OCI-LY1 (cell line): ENCODE measurements at regions not wholly inside any gene's neighbourhood (a gene's known extent, or its start where the extent isn't known, plus 50 kb on each side); places are given as distances from the start of the nearest gene placed in this dataset.

Source experiments
- EZH2 ChIP-seq: fragments of 200-600 bp; sonication (generic), shearing (Covaris generic); IDR thresholded peaks from 2 replicates; pipeline ENCODE4 v1.8.0; 2017; ENCODE audit warnings: borderline replicate concordance, mixed run types, mild to moderate bottlenecking, antibody characterized with exemption, low read length, moderate library complexity, mixed read lengths
- TF ChIP-seq, protein P1 (sequence below): fragments of 200-600 bp; sonication (generic), shearing (Covaris generic); IDR thresholded peaks from 2 replicates; pipeline ENCODE4 v1.5.1; 2017; ENCODE audit warnings: mild to moderate bottlenecking, antibody characterized with exemption, low read length, moderate library complexity, mixed read lengths

DNA sequence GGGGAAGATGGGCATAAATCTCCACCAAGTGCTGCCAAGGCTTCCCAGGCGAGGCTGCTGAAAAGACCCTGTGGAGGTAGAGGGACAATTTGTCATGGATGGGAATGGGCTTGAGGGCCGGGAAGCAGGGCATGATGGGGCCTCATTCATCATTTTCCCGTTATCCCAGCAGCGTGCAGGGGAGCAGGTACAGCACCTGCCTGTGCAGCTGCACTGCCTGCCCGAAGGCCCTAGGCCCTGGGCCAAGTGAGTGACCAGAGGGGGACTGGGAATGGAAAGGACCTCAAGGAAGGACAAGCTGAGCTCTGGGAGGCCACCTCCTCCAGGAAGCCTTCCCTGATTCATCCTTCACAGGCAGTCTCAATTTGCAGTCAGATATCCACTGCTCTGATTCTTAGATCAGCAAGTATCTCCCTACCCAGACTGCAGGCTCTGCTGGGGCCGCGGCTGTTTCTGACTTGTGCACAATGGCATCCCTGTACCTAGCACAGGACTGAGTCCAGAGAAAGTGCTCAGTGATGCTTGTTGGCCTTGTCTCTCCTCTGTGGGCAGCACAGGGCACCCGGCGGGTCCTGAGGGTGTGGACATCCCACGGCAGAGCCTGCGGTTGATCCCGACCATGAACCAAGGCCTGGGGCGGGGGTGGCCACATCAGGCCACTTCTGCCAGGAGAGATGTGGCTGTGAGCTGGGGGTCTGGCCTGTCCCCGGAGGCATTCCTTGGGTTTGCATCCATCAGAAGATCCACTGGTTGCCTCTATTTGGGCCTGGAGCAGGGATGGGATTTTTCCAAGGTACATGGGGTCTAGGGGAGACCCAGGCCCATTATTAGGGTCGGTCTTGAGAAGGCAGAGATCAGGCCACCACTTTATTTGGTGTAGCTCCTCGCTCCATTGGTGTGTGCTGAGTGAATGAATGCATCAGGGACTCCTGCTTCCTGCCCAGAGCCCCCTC lies 167.3 kb upstream of the RTL1 start:
- TF ChIP-seq, protein P1, sequence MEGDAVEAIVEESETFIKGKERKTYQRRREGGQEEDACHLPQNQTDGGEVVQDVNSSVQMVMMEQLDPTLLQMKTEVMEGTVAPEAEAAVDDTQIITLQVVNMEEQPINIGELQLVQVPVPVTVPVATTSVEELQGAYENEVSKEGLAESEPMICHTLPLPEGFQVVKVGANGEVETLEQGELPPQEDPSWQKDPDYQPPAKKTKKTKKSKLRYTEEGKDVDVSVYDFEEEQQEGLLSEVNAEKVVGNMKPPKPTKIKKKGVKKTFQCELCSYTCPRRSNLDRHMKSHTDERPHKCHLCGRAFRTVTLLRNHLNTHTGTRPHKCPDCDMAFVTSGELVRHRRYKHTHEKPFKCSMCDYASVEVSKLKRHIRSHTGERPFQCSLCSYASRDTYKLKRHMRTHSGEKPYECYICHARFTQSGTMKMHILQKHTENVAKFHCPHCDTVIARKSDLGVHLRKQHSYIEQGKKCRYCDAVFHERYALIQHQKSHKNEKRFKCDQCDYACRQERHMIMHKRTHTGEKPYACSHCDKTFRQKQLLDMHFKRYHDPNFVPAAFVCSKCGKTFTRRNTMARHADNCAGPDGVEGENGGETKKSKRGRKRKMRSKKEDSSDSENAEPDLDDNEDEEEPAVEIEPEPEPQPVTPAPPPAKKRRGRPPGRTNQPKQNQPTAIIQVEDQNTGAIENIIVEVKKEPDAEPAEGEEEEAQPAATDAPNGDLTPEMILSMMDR, result no peak
- TF ChIP-seq EZH2, result no peak
